Inferior parietal cortex (tissue), 1 donor: ENCODE measurements at regions not wholly inside any gene's neighbourhood (a gene's known extent, or its start where the extent isn't known, plus 50 kb on each side); places are given as distances from the start of the nearest gene placed in this dataset.
A peak's percentile ranks its signal among the peaks of the same experiment; 100 is the strongest.
"Not testable (repeated sequence)": the region's sequence is repeated elsewhere in the genome, so short reads cannot be mapped to it uniquely, and the experiment has no call there.

Source experiments
- DNase-seq: peaks from one replicate; pipeline ENCODE4 v3.0.0-alpha.2; 2016; ENCODE audit errors: extremely low spot score

DNA sequence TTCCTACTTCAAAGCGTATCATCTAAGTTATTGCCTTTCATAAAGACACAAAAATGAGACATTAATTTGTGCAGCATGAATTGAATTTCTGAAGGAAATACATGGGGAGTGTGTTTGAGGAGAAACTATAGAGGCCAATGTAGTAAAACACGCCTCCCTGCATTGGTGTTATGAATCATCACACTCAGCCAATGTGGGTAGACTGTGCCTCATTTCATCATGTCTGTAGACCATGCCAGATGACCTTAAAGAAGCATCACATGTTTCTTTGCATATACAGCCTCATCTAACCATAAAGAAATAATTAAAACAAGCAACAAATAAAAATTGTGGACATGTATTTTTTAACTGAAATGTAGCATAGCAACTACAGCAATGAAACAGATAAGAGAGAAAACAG lies 486.0 kb upstream of the ADAMTS9 start:
- DNase-seq, result no peak

DNA sequence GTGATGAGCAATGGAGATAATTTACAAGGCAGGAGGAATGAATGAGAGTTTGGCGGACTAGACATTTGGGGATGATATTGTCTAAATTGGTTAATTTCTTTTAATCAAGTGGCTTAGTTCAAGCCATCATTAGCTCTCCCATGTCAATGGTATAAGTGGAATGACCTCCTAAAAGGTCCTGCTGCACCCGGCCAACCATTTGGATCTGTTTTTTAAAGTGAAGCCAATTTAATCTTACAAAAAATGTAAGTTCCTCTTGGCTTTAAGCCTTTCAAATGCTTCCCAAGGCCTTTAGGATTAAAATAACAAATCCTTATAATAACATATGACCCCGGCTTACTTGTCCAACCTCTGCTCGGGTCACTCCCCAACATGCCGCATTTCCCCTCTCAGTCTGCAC lies 484.4 kb upstream of the ADAMTS9 start:
- no peak for DNase-seq

DNA sequence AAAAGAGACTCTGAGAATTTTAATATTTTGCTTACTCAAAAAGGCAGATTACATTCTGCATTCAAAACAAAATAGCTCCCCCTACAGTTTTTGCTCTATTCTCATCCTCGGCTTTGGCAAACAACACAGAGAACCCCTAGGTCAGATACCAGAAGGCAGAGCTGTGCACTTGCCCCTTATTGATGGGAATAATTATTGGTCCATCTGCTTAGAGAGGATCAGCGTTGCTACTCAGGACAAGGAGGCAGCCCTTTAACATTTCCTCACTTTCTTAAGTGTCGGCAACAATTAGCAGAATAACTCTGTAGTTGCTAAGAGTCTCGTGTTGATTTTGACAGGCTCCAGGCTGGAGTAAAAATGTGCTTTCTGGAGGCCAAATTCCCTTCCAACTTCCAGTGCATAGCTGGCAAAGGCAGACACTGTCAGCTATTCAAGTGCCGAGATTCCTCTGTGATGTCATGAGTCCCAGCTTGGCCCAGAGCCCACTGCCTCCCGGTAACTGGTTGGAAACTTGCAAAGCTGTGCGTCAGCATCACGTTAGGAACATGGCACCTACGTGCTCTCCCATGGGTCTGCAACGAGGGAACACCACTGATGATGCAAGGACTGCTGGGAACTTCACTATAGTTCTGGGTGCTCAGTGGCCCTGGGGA lies 482.7 kb upstream of the ADAMTS9 start:
- DNase-seq, result peak; percentile 47

DNA sequence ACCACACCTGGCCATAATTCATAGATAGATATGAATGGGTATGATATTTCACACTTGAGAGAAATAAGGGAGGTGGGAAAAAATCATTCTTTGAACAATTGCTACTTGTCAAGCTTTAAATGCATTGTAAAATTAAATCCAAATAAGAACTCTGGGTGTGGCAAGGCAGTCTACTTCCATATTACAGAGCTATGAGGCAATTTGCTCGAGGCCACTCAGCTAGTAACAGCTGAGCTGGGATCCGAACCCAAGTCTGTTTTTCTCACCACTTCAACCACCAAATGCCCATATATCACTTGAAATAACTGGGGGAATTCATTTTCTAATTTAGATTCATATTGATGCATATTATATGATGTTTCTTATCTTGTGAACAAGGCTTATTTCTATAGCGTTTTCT lies 482.2 kb upstream of the ADAMTS9 start:
- DNase-seq, result no peak

DNA sequence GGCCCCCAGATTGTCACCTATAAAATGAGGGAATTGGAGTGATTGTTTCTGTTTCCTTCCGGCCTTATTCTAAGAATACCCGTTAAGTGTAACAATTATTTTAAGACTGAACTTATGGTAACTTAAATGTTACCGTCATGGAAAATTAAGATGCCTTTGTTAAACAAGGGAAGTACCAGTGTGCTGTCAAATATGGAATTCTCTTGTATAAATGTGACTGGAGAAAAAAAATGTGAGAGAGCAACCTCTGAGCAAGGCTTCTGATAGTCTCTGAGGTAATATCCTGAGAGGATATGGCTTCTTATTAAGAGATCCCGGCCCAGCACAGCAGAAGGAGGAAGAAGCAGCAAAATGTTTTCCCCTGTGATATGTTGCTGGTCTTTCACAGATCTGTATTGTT lies 480.7 kb upstream of the ADAMTS9 start:
- DNase-seq, result no peak

DNA sequence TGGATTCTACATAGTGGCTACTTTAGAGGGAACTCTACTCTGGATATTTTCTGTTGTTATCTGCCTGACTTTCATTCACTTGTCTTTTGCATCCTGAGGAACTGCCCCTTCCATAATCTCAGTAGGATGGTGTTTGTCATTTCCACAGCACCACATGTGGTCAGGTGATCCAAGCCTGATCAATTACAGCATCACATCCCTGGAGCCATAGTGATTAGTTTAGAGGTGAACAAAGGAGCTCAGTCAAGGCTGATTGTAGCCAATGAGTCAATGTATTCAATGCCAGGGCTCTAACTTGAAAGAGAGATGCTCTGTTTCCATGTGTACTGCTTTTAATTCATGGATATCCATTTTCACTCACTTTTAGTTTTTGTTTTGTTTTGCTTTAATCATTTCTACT lies 478.7 kb upstream of the ADAMTS9 start:
- no peak for DNase-seq

DNA sequence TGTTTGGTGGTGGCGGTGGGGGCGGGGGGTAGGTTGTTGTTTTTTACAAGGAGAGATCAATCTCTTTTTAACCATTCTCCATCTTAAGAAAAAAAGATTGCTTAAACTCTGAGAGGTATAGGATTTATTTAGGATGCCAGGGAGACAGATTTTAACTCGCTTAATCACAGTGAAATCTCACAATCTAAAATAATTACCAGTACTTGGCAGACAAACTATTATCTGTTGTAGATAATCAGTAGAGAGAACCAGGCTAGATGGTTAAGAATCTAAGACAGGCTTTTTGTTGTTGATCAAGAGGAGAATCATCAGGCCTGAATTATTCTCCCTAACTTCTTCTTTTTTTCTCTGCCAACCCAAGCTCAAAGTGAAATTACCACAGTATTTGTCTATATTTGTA lies 470.2 kb upstream of the ADAMTS9 start:
- no peak for DNase-seq

DNA sequence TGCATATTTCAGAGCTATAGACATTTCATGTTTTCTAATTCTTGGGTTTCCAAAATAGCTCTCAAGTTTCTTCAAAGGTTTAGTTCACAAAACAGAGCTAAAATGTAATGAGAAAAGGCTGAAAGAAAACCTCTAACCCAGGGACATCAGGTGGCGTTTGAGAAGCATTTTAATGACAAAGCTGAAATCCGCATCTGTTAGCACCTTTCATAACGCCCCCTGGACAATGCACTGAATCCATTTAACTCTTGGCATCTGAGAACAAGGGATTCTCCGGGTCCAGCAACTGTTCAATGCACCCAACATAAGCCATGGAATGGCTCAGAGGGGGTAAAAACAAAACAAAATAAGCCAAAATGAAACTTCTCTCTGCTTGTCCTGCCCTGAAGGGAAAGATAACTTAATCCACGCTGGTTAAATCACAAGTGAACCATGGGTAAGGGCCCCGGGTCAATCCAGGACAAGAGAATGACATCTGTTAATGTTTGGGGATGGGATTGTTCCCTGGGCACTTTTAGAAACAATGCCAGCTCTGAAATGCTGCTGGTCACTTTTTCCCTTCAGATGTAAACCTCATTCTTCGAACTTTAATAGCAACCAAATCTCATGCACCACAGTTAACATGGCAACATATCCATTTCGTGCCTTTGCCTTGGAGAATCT lies 466.2 kb upstream of the ADAMTS9 start:
- DNase-seq, result no peak

DNA sequence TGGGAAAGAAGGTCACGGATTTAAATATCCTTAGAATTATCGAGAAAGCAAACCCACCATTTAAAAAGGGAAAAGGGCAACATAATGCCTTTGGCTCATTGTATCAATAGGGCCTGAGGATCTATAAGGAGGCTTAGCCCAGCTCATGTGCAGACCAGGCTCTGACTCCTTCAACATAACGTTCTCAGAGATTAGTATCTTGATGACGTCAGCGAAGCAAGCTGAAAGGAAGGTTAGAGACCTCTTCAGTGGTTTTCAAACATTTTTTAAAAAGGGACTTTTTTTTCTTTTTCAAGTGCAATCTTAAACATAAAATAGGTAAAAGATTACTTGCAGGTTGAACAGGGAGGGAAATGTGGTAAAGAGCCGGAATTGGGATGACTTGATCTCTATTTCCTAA lies 463.9 kb upstream of the ADAMTS9 start:
- DNase-seq, result no peak

DNA sequence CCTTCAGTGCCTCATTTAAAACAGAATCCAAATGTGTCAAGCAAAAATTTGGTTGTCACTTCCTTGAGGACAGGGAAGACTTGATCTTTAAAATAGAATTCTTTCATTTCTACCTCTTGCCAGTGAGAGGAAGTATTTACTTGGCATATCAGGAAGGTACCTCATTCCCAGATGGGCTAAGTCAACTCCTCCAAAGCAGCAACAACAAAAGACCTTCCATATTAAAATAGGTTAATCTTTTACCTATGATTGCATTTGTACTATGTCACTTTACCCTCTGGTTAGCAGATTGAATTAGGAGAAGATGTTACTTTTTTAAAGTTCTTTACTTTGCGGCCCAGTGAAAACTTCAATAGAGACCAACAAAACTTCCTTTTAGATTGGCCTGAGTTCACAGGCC lies 462.1 kb upstream of the ADAMTS9 start:
- DNase-seq, result no peak

DNA sequence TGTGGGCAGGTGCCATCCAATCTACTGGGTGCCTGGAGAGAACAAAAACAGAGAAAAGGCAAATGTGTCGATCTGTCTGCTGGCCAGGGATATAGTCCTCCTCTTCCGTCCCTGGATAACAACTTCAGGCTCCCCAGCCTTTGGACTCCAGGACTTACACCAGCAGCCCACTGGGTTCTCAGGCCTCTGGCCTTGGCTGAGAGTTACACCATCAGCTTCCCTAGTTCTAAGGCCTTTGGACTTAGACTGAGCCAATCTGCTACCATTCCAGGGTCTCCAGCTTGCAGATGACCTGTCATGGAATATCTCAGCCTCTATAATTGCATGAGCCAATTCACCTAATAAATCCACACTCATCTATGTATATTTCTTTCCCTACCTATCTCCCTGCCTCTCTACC lies 460.9 kb upstream of the ADAMTS9 start:
- no peak for DNase-seq

DNA sequence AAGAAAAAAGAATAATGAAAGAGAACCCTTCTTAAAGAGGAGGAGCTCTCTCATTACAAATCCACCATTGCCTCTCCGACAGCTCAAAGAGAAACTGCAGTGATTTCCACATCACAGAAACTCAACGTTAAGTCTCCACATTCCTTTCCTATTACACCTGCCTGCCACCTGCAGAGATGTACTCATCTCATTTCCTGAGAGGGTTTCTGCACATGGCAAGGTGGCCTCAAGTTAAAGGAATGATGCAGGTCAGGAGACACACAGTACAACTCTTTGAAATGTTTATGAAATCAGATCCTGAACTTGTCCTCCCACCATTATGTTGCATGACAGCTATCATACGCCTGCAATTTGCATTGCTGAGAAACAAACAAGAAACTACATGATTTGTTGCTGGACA lies 458.4 kb upstream of the ADAMTS9 start:
- no peak for DNase-seq

DNA sequence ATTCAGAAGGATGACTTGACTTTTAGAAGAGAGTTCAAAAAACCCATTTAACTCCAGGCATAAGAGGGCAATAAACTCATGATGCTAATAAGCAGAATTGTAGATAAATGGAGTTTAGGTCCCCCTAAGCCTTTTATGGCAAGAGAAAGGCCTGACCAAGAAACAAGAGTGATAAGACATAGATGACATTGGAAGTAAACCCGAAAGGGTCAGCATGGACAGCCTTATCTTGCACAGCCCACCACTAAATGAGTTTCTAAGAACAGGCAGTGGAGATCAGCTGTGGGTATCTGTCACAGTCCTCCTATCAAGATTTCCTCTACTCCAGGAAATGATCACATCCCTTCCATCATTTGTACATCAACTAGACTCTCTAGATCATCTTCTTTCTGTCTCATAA lies 457.9 kb upstream of the ADAMTS9 start:
- no peak for DNase-seq

DNA sequence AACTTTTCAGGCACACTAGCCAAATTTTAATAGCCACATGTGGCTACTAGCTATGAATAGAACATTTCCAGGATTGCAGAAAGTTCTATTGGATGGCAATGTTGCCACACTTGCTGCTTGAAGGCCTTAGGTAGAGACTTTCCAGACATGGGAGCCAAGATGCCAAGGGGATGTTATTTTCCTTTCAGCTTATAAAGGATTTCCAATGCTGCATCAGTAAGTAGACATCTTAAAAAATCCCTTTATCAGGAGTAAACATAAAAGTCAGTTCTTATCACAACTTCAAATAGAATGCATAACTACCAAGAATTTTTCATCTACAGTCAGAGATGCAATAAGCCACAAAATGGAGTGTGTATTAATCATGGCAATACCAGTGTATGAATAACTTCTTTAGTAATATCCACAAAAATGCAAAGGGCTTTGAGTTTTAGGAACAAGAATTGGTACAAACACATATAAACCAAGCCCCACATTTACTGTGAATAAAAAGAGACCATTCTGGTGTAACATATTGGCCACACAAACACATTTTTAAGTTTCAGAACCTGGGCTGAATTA lies 457.1 kb upstream of the ADAMTS9 start:
- DNase-seq, result no peak

DNA sequence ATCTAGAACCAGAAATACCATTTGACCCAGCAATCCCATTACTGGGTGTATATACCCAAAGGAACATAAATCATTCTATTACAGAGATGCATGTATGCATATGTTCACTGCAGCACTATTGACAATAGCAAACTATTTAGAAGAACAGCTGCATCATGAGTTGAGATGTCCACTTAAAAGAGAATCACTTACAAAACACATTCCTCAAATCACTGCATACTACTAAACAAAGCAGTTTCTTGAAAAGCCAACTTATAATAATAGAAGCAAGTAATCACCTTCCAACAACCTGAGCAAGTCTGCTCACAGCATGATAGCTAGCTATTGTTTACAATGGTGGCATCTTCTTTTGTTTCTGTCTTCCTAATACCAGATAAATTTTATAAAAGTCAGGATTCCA lies 454.7 kb upstream of the ADAMTS9 start:
- no peak for DNase-seq

DNA sequence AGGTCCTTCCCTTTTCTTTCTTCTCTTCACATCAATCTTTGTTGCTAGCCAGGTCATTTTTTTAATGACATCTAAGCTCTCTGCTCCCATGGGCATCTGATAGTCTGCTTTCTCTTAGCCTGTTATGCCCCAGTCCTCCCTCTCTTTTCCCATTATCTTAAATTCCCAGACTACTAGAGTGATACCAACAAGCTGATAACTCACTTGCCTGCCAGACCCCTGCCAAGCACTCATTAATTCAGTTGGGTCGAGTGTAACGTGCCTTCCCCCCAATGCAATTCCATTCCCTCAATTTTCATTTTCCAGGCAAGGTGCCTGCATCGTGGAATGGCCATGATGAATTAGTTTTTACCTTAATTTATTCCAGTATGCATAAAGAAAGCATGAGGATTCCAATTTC lies 450.8 kb upstream of the ADAMTS9 start:
- no peak for DNase-seq

DNA sequence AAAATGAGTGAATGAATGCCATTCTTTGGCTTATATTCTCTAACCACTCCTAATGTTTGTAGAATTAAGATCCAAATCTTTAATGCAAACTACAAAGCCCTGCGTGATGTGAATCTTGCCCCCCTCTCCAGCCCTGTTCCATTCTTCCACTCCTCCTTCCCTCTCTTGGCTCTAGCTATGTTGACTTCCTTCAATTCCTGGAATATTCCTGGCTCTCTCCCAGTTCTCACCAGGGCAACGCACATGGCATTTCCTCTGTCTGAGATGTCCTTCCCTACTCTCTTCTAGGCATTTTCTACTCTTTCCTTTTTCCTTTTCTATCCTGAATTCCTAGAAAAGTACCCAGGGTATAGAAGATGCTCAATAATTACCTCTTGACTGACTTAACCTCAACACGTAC lies 446.0 kb upstream of the ADAMTS9 start:
- DNase-seq, result not testable (repeated sequence)

DNA sequence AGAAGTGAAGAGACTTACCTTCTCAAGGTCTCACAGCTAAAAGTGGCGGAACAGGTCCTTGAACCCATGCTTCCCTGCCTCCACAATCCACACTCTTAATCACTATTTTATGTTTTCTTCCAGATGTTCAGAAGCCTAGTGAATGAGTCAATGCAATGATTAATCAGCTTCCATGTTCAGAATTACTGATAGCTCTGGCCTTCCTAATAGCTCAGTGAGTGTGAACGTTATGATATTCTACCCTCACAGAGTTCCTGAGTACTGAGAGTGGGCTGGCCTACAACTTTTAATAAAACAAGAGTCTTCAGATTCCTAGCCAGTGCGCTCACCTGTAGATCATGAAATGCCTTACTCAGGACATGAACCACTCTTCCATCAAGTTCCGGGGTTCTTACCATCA lies 443.0 kb upstream of the ADAMTS9 start:
- no peak for DNase-seq

DNA sequence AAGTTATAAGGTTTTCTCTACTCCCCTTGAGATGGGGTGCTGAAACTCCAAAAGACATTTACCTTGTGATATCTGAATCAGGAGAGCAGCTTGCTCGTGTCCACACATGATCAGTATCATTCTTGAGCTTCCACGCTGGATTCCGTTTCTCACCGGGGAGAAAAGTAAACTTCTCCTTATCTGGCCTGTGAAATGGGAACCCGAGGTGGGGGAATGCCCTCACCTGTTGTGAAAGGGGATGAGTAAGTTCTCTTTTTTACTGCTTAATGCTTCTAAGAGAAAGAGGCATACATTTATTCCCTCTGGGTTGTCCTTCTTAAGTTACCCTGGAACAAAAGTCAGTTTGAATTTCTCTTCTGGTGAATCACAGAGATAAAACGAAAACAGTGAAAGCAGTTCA lies 440.5 kb upstream of the ADAMTS9 start:
- DNase-seq, result no peak

DNA sequence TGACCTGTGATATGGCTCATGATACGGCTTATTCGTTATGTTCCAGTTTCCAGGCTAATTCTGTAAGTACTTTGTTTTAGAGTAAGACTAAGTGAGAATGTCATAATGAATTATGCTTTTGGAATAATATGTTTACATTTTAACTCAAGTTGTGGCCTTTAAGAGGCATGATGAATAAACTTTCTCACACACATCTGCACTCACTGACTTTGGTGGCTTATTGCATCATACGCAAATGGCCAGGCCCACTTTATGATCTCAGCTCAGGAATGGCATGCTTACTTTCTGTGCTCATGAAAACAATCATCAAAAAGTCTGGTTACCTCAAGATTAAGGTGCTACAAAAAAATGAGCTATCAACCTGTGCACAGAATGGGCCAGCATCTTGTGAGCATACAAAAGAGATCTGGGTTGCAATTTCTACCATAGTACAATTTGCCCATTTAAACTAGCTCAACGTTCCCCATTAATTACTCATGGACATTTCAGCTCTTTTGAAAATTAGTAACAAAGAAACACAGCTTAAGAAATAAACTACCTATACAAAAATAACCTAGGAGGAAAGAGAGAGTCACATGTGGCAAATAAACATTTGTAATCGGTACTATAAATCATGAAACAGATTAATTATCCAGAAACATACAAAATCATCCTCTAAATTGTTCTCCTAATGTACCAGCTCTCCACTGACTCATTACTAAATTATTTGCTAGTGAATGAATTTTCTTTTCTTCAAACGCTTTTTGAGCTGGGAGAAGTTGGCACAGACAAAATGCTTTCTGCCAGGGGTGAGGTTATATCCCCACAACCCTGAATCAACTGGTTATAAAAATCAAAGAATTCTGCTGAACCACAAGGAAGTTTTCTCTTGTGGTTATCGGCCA lies 439.0 kb upstream of the ADAMTS9 start:
- no peak for DNase-seq

DNA sequence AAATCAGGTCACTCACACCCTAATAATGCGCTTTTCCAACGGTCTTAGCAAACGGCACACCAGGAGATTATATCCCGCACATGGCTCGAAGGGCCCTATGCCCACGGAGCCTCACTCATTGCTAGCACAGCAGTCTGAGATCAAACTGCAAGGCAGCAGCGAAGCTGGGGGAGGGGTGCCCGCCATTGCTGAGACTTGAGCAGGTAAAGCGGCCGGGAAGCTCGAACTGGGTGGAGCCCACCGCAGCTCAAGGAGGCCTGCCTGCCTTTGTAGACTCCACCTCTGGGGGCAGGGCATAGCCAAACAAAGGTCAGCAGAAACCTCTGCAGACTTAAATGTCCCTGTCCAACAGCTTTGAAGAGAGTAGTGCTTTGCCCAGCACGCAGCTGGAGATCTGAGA lies 432.4 kb upstream of the ADAMTS9 start:
- not testable (repeated sequence) for DNase-seq

DNA sequence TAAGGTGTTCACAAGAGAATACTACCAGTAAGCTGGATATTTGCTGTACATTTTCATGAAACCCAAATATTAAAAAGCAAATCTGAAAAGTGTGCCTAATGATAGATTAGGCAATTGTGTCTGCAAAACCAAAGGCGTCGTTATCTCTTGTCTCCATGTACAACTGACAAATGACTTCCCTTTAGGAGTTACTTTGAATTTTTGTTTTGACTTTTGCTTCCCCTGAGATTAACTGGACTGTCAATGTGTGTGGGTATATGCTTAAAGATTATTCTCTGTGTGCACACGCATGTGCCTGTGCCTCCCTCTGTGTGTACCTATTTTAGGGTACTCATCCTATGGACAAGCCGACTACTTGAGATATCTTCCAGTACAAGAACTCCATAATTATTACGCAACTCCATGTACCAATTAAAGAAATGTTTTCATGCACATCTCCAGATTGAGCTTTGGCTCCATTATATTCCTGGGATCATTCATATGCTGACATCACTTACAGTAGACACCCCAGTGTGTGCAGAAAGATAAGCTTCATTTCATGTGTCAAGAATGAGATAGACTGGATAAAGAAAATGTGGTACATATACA lies 431.2 kb upstream of the ADAMTS9 start:
- no peak for DNase-seq
